Duodenal mucosa (tissue), 2 donors: ENCODE measurements at regions not wholly inside any gene's neighbourhood (a gene's known extent, or its start where the extent isn't known, plus 50 kb on each side); places are given as distances from the start of the nearest gene placed in this dataset.
"Not testable (repeated sequence)": the region's sequence is repeated elsewhere in the genome, so short reads cannot be mapped to it uniquely, and the experiment has no call there.

ENCODE experiments used
- H3K27ac ChIP-seq: one replicate; pipeline ENCODE4 v1.7.0; 2013; ENCODE audit warnings: low read depth, low read length
- H3K27me3 ChIP-seq, 2 donors: one replicate each; pipeline ENCODE4 v1.7.0; 2013; ENCODE audit warnings: low read length in 2 of 2, control low read depth in 1 of 2; ENCODE audit not compliant: insufficient read depth in 2 of 2, control insufficient read depth in 1 of 2
- H3K36me3 ChIP-seq, 2 donors: one replicate each; pipeline ENCODE4 v1.7.0; 2013; ENCODE audit warnings: low read length in 2 of 2, control low read depth in 1 of 2; ENCODE audit not compliant: insufficient read depth in 2 of 2, control insufficient read depth in 1 of 2
- H3K4me1 ChIP-seq, 2 donors: one replicate each; pipeline ENCODE4 v1.7.0; 2013; ENCODE audit warnings: low read length in 2 of 2, control low read depth in 1 of 2; ENCODE audit not compliant: insufficient read depth in 2 of 2, control insufficient read depth in 1 of 2
- H3K4me3 ChIP-seq, 2 donors: one replicate each; pipeline ENCODE4 v1.7.0; 2013; ENCODE audit warnings: low read length in 2 of 2, low read depth in 1 of 2
- H3K9ac ChIP-seq, 2 donors: one replicate each; pipeline ENCODE4 v1.7.0; 2013; ENCODE audit warnings: low read length in 2 of 2, low read depth in 1 of 2
- H3K9me3 ChIP-seq, 2 donors: one replicate each; pipeline ENCODE4 v1.7.0; 2013; ENCODE audit warnings: low read length in 2 of 2, control low read depth in 1 of 2; ENCODE audit not compliant: control insufficient read depth in 1 of 2

DNA sequence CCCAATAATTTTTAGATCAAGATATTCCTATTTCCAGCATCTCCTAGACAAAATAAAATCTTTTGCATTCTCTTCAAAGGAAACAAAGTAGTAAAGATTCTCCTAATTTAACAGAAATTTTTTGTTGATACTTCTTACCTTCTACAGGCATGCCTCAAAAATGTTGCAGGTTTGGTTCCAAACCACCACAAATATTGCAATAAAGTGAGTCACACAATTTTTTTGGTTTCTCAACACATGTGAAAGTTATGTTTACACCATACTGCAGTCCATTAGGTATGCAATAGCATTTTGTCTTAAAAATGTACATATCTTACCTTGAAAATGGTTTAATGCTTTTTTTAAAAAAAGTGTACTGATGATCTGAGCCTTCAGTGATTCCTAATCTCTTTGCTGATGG is 65.6 kb upstream of the USP15 start:
- Histone ChIP-seq H3K9ac (no peak overlapping the region), H3K36me3 (no peaks in the 10 kb centered on the region), H3K4me3 (no peak overlapping the region), H3K9me3 (no peaks in the 10 kb centered on the region), H3K27ac (no peak overlapping the region), H3K27me3 (peaks cover 24 to 30% of the 10 kb centered on the region in 2 donors), H3K4me1 (peaks cover 0 to 7% of the 10 kb centered on the region in 2 donors)

- Histone ChIP-seq H3K4me1 (peaks cover 0 to 7% of the 10 kb centered on the region in 2 donors), H3K36me3 (no peaks in the 10 kb centered on the region), H3K27me3 (peaks cover 15% of the 10 kb centered on the region in 2 donors), H3K27ac (no peak overlapping the region), H3K9ac (no peak overlapping the region), H3K9me3 (no peaks in the 10 kb centered on the region), H3K4me3 (no peak overlapping the region)
These were observed 64.1 kb upstream of the USP15 start for GRCh38 chr12:62196146-62196545.

- not testable (repeated sequence) for H3K27ac ChIP-seq, H3K4me1 ChIP-seq, H3K4me3 ChIP-seq, H3K27me3 ChIP-seq, H3K9ac ChIP-seq, H3K36me3 ChIP-seq, H3K9me3 ChIP-seq
These were observed 57.3 kb upstream of the USP15 start for GRCh38 chr12:62202861-62203260.

GRCh38 chr12:62205346-62205745 is 54.9 kb upstream of the USP15 start:
- no peak overlapping the region for H3K4me3 ChIP-seq
- no peaks in the 10 kb centered on the region for H3K36me3 ChIP-seq
- no peaks in the 10 kb centered on the region for H3K9me3 ChIP-seq
- no peaks in the 10 kb centered on the region for H3K27me3 ChIP-seq
- H3K27ac ChIP-seq = no peak overlapping the region
- H3K9ac ChIP-seq = no peak overlapping the region
- H3K4me1 ChIP-seq = no peaks in the 10 kb centered on the region

DNA sequence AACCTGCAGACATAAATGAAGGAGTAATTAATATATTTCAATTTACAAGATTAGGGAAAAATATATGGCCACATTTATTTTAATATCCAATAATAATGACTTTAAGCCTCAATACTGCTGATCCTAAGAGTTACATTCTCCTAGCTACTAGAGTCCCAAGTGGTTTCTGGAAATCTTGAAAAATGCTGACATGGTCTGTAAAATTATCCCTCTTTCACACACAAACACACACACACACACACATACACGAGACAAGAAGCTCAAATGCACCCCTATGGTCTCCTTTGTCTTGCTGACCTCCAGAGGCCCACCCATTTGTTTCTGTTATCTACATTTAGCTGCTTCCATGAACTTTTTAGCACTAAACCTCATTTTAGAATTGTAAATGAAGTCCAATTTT is 53.0 kb upstream of the USP15 start:
- Histone ChIP-seq H3K9me3 (no peaks in the 10 kb centered on the region), H3K4me3 (no peak overlapping the region), H3K4me1 (no peaks in the 10 kb centered on the region), H3K9ac (no peak overlapping the region), H3K27me3 (no peaks in the 10 kb centered on the region), H3K27ac (no peak overlapping the region), H3K36me3 (no peaks in the 10 kb centered on the region)
